NB4 (cell line): ENCODE measurements at regions not wholly inside any gene's neighbourhood (a gene's known extent, or its start where the extent isn't known, plus 50 kb on each side); places are given as distances from the start of the nearest gene placed in this dataset.

Experiments used
- DNase-seq: peaks from one replicate; pipeline ENCODE4 v3.0.0; 2010; ENCODE audit warnings: low read depth
- H3K4me3 ChIP-seq: one replicate; pipeline ENCODE4 v1.5.1; 2011; ENCODE audit warnings: mild to moderate bottlenecking, low read depth, low read length, moderate library complexity
- CTCF ChIP-seq: IDR thresholded peaks from one replicate; pipeline ENCODE4 v1.5.1; 2012; ENCODE audit warnings: low read depth, low read length
- MAX ChIP-seq: IDR thresholded peaks from 2 replicates; pipeline ENCODE4 v1.6.1; 2011; ENCODE audit warnings: low read depth, low read length
- MYC ChIP-seq: IDR thresholded peaks from 2 replicates; pipeline ENCODE4 v1.6.1; 2011; ENCODE audit warnings: low read depth, low read length
- POLR2A ChIP-seq: IDR thresholded peaks from 2 replicates; pipeline ENCODE4 v1.6.1; 2011; ENCODE audit warnings: mild to moderate bottlenecking; ENCODE audit not compliant: insufficient read length; ENCODE audit errors: extremely low read depth

DNA sequence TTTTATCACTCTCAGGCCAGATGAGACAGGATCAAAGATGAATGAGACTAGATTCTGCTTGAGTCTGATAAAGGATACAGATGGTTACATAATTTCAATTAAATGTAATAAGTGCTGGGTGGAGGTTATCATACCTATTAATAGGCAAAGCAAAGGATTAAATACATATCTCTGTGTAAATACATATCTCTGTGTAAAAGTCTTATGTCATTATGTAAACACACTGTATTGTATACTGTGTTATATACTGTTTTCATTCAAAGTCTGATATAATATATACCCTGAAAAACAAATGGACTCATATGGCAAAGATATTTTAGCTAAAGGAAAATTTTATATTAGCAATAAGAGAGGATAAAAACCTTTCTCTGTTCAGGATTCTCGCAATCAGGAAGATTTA lies 605.8 kb upstream of the PTGER4 start:
- no peak for DNase-seq
- no peak overlapping the region for H3K4me3 ChIP-seq

GRCh38 chr5:40071870-40072269 lies 607.8 kb upstream of the PTGER4 start:
- DNase-seq: no peak
- no peak for TF ChIP-seq MAX
- TF ChIP-seq MYC: no peak
- TF ChIP-seq POLR2A: no peak
- no peak for TF ChIP-seq CTCF
- H3K4me3 ChIP-seq: no peak overlapping the region

More for the DNA sequence above, 605.8 kb upstream of the PTGER4 start:
- TF ChIP-seq CTCF: no peak
- no peak for TF ChIP-seq MYC
- TF ChIP-seq MAX: no peak
- no peak for TF ChIP-seq POLR2A

- H3K4me3 ChIP-seq: no peak overlapping the region
- TF ChIP-seq POLR2A: no peak
- TF ChIP-seq MYC: no peak
- DNase-seq: no peak
These were observed 613.1 kb upstream of the PTGER4 start for GRCh38 chr5:40066616-40067015.

DNA sequence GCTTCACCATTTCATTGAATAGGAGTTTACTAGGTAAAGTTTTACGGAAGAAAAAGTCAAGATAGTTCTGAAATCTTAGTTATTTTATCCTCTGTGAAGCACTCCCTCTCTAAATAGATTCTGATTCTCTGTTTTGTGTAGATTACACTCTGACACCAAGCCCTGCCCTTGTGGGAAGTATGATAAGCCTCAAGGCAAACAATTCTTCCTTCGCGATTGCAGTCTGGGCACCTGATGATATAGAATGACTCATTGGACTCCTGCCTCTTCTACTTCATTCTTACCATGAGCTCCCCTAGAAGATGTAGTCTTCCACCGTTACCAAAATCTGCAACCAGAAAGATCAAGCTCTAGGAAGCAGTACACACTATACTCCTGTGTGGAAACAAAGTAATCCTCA lies 626.9 kb upstream of the PTGER4 start:
- no peak overlapping the region for H3K4me3 ChIP-seq
- no peak for DNase-seq
- TF ChIP-seq CTCF (no peak), MAX (no peak), POLR2A (no peak), MYC (no peak)

- no peak overlapping the region for H3K4me3 ChIP-seq
- no peak for DNase-seq
- TF ChIP-seq MYC (no peak), CTCF (no peak)
These were observed 622.0 kb upstream of the DAB2 start for GRCh38 chr5:40046792-40047191.

- no peak overlapping the region for H3K4me3 ChIP-seq
- DNase-seq: no peak
- TF ChIP-seq MAX (no peak), POLR2A (no peak), CTCF (no peak), MYC (no peak)
These were observed 620.6 kb upstream of the DAB2 start for GRCh38 chr5:40045429-40045828.

GRCh38 chr5:40043916-40044315 lies 619.1 kb upstream of the DAB2 start:
- H3K4me3 ChIP-seq: no peak overlapping the region
- no peak for TF ChIP-seq POLR2A
- no peak for TF ChIP-seq MYC
- no peak for TF ChIP-seq CTCF
- TF ChIP-seq MAX: no peak
- DNase-seq: no peak
